ENCODE measurements at regions not wholly inside any gene's neighbourhood (a gene's known extent, or its start where the extent isn't known, plus 50 kb on each side); places are given as distances from the start of the nearest gene placed in this dataset.

DNA sequence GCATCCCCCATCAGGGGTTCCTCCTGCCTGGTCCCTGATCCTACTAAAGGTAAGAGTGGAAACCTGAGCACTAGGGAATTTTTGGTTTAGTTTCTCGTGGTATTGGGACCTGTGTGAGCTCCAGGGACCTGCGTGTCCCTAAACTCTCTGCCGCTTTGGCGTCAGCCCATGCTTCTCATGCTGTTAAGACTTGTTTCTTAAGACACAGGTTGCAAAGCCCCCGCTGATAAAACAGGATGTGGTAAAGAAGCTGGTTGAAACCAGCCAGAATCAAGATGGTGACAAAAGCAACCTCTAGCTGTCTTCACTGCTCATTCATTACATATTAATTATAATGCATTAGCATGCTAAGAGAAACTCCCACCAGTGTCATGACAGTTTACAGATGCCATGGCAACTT is 64.6 kb downstream of the LYZL4 start:
- no peak overlapping the region for H3K4me3 Mint-ChIP-seq
- CTCF ChIA-PET = no interaction called here
- POLR2A ChIA-PET = no interaction called here

DNA sequence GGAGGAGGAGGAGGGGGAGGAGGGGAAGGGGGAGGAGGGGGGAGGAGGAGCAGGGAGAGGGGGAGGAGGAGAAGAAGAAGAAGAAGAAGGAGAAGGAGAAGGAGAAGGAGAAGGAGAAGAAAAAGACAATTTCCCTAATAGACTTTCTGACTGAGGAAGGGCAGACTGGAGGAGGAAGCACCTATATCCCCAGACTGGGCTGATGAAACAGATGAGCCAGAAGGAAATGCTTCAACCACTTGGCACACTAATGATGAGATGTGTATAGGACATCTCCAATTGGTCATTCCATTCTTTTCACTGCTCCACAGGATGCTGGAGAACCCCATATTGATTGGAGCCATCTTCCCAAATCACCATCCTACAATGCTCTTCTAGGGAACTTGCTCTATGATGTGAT is 69.9 kb downstream of the LYZL4 start:
- Mint-ChIP-seq H3K27ac (no peak overlapping the region), H3K36me3 (ENCODE audit: low read depth) (no peaks in the 10 kb centered on the region), H3K4me3 (no peak overlapping the region), H3K27me3 (ENCODE audit: low read depth) (peaks cover 15% of the 10 kb centered on the region), H3K9me3 (ENCODE audit: insufficient read depth) (no peaks in the 10 kb centered on the region), H3K4me1 (ENCODE audit: low read depth) (no peaks in the 10 kb centered on the region)
- ChIA-PET POLR2A (no interaction called here), CTCF (no interaction called here)
- DNase-seq (no peak), ATAC-seq (no peak)

More for the DNA sequence above, 64.6 kb downstream of the LYZL4 start:
- Mint-ChIP-seq H3K9me3 (ENCODE audit: insufficient read depth) (no peaks in the 10 kb centered on the region), H3K27me3 (ENCODE audit: low read depth) (peaks cover 11% of the 10 kb centered on the region), H3K36me3 (ENCODE audit: low read depth) (no peaks in the 10 kb centered on the region), H3K27ac (no peak overlapping the region), H3K4me1 (ENCODE audit: low read depth) (no peaks in the 10 kb centered on the region)
- no peak for DNase-seq
- ATAC-seq = no peak

DNA sequence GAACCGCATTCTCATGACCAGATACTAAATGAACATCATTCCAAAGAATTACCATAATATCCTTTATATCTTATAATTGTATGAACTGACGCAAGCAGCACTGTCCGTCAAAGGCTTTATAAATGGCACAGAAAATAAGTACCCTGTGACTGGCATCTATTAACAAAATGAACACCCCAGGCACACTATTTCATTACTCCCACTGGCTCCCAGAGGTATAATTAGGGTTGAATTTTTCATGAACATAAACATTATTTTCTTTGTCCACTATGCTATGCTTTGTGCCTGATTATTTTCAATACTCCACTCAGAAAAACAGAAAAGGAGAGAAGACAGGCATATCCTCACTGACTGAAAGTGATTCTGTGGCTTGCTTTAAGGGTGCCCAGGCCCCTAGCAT is 71.1 kb downstream of the LYZL4 start:
- POLR2A ChIA-PET = no interaction called here
- CTCF ChIA-PET = no interaction called here
- no peak for ATAC-seq
- H3K36me3 Mint-ChIP-seq (ENCODE audit: low read depth) = no peaks in the 10 kb centered on the region
- no peaks in the 10 kb centered on the region for H3K9me3 Mint-ChIP-seq (ENCODE audit: insufficient read depth)
- peaks cover 15% of the 10 kb centered on the region for H3K27me3 Mint-ChIP-seq (ENCODE audit: low read depth)
- no peak overlapping the region for H3K4me3 Mint-ChIP-seq
- no peak for DNase-seq
- no peak overlapping the region for H3K27ac Mint-ChIP-seq
- no peaks in the 10 kb centered on the region for H3K4me1 Mint-ChIP-seq (ENCODE audit: low read depth)

DNA sequence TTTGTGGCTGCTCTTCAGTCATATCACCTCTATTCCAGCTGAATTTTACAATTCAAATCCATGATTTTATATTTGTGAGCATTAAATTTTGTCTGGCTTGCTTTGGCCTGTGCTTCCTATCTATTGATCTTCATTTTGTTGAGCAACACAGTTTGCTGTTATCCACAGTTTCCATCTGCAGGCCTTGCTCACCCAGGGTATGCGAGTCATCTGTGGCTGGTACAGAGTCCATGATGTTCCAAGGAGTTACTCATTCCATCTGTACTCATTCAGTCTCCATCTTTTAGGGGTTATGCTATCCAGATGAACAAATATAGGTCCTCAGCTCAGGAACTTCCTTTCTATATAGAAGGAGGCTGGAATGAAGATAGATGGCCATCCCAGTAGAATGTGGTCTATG is 70.1 kb upstream of the CCK start:
- DNase-seq = no peak
- H3K4me3 Mint-ChIP-seq = no peak overlapping the region
- peaks cover 4% of the 10 kb centered on the region for H3K27me3 Mint-ChIP-seq (ENCODE audit: low read depth)
- POLR2A ChIA-PET = no interaction called here
- no peaks in the 10 kb centered on the region for H3K9me3 Mint-ChIP-seq (ENCODE audit: insufficient read depth)
- no peaks in the 10 kb centered on the region for H3K4me1 Mint-ChIP-seq (ENCODE audit: low read depth)
- no peak overlapping the region for H3K27ac Mint-ChIP-seq
- H3K36me3 Mint-ChIP-seq (ENCODE audit: low read depth) = no peaks in the 10 kb centered on the region
- CTCF ChIA-PET = no interaction called here
- no peak for ATAC-seq

DNA sequence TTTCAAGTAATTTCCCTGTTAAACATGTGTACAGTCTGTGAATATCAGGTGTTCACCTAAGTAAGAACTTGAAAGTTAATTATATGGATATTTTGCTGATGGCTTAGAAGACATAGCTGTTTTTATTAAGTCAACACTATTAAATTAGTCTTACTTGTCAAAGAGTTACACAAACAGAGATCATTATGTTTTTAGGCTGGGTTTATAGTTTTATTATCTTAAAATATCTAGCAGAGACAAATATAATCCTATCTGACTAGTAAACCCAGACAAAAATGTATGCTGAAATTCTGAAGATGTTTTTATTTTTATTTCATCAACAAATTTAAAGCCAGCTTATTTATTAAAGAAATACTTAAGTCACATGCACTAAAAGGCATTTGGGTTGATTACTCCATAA is 51.2 kb upstream of the CCK start:
- no peaks in the 10 kb centered on the region for H3K4me1 Mint-ChIP-seq (ENCODE audit: low read depth)
- no peak overlapping the region for H3K4me3 Mint-ChIP-seq
- DNase-seq = no peak
- no peak overlapping the region for H3K27ac Mint-ChIP-seq
- no peak for ATAC-seq
- peaks cover 6% of the 10 kb centered on the region for H3K36me3 Mint-ChIP-seq (ENCODE audit: low read depth)
- ChIA-PET POLR2A (no interaction called here), CTCF (interaction anchor here (0.9 kb wide), 2 partner anchors 70 to 230 kb away, joined by 3 to 4 read pairs; no protein-coding TSS in a partner anchor)
- H3K9me3 Mint-ChIP-seq (ENCODE audit: insufficient read depth) = peaks cover 34% of the 10 kb centered on the region
- H3K27me3 Mint-ChIP-seq (ENCODE audit: low read depth) = peaks cover 2% of the 10 kb centered on the region

Measured in activated CD8-positive, alpha-beta T cell treated with anti-CD3 and anti-CD28 coated beads, Interleukin-2, amount 10 ng/mL, durations not matched to agents 7 days and 5 days (primary cell).